ENCODE measurements at regions not wholly inside any gene's neighbourhood (a gene's known extent, or its start where the extent isn't known, plus 50 kb on each side); places are given as distances from the start of the nearest gene placed in this dataset.

- TF ChIP-seq POLR2A (IDR thresholded peaks at IDR 0.05; ENCODE audit: low read depth, low read length) (no peak), CTCF (conservative IDR thresholded peaks at IDR 0.05; ENCODE audit: low read depth, low read length) (no peak), CEBPB (IDR thresholded peaks at IDR 0.05; ENCODE audit: low read depth, low read length) (no peak), RAD21 (IDR thresholded peaks at IDR 0.05; ENCODE audit: low read length) (no peak), CHD1 (IDR thresholded peaks at IDR 0.05; ENCODE audit: low read depth, low read length) (no peak), ELK1 (IDR thresholded peaks at IDR 0.05; ENCODE audit: borderline replicate concordance, low read depth, low read length) (no peak), USF2 (IDR thresholded peaks at IDR 0.05; ENCODE audit: low read depth, low read length) (no peak)
Observed at GRCh38 chr22:49291169-49291568, 536.5 kb downstream of the BRD1 start.

Measured in IMR-90 (cell line).